NCI-H345 (cell line): ENCODE measurements at regions not wholly inside any gene's neighbourhood (a gene's known extent, or its start where the extent isn't known, plus 50 kb on each side); places are given as distances from the start of the nearest gene placed in this dataset.
"Not testable (repeated sequence)": the region's sequence is repeated elsewhere in the genome, so short reads cannot be mapped to it uniquely, and the experiment has no call there.

ENCODE experiments used
- DNase-seq: peaks from one replicate; lab custom pipeline; 2025; lab: John Stamatoyannopoulos, UW

DNA sequence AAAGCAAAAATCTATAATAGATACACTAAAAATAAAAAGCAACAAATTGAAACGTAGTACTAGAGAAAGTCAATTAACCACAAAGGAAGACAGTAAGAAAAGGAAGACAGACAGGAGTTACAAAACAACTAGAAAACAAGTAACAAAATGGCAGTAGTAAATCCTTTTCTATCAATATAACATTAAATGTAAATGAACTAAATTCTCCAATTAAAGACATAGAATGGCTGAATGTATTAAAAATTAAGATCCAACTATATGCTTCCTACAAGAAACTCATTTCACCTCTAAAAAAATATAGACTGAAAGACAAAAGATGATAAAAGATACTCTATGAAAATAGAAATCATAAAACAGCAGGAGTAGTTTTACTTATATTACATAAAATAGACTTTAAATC lies 79.1 kb downstream of the CTH start:
- DNase-seq: no peak

DNA sequence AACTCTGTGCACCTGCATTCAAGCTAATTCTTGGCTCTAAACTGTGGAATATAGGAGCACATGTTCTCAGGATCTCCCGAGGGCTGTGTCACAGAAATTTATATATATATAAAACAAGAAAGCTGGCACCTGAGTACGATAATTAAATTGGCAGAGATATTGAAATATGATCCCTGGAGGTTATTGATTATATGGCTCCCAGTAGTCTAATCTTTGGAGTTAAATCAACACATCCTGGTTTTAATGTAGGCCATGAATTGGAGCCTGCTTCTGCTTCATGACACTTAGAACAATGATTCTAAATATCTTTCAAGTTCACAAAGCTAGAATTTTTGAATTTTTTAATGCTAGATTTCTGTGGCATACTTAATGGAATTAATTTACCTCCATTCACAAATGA lies 84.3 kb downstream of the CTH start:
- DNase-seq: no peak

DNA sequence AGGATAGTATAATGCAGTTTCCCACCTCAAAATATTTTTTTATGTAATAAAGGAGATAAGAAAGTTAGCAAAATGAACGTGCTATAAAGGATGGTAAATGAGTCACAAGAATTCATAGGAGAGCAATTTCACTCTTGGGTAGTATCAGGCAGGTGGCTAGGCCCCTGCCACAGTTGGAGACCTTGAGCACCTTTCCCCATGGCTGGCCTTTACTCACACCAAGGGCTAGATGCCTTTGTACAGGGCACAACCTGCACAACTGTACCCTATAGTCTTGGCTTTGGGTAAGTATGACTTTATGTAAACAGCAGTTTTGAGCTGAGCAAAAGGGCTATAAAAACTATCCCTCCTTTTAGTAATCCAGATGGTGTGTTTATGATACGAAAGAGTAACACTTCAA lies 85.1 kb downstream of the CTH start:
- DNase-seq: no peak

DNA sequence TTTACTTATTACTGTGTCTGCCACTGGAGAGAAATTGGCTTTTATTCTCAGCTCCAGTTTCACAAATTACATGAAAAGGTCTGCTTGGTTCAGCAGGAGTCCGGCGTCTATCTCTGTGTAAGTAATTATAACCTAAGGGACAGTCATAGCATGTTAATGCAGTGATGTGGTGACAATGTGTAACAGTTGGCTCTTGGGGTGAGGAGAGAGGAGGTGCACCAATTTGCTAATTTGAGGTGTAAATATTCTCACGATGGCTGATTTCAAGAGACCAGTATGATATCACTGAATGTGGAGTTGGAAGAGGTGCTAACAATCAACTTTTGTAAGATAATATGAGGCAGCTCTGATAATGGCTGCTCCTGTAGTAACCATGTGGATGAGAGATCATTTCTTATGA lies 86.1 kb downstream of the CTH start:
- no peak for DNase-seq

DNA sequence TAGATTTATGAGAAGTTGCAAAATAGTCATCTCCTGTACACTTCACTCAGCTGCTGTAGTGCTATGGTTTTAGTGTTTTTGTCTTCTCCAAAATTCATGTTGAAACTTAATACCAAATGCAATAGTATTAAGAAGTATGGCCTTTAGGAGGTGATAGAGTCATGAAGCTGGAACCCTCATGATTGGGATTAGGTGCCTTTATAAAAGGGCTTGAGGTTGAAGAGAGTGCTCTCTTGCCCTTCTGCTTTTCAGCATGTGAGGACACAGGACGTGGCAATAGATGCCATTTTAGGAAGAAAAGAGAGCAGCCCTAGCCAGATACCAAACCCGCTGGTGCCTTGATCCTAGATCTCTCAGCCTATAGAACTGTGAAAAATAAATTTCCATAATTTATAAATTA lies 87.6 kb downstream of the CTH start:
- no peak for DNase-seq

DNA sequence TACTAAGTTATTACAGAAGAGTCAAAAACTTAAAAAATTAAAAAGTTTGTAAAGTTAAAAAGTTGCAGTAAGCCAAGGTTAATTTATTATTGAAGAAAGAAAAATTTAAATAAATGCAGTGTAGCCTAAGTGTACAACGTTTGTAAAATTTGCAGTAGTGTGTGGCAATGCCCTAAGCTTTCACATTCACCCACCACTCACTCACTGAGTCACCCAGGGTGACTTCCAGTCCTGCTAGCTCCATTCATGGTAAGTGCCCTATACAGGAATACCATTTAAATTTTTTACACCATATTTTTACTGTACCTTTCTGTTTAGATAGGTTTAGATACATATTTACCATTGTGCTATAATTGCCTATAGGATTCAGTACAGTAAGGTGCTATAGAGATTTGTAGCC lies 88.6 kb downstream of the CTH start:
- DNase-seq: no peak

DNA sequence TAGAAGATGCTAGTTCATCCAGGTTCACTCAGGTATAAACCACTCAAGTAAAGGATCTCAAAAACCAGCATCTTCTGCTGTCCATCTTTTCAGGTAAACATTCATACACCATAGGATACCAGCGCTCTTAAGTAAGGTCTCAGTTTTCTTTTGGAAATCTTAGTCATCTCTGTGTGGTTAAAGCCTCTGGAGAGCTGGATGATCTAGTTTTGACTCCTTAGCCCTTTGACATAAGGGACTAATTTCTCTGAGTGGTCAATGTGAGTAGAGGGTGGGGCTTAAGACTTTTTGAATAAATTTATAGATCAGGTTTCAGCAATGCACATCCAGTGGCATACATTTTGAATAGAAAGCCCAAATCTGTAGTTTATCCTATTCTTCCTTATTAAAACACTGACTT lies 92.3 kb downstream of the CTH start:
- DNase-seq: no peak

DNA sequence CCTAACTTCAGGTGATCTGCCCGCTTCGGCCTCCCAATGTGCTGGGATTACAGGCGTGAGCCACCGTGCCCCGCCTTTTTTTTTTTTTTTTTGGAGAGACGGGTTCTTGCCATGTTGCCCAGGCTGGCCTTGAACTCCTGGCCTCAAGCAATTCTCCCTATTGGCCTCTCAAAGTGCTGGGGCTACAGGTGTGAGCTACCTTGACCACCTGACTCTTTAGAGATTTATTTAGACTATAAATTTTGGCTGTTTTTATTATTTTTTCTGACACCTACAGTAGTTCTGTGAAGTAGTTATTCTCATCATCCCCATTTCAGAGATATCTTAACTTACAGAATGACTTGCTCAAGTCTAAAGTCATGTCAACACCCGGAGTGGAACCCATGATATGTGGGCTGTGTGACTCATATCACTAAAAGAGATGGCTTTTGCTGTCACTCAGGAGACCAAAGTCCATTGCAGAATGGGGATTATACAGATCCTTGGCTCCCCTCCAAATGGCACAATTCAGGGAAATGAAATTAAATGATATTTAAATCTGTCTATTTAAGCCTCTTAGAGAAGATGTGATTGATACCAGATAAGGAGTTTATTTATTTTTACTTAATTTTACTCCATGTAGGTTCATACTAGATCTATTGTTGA lies 93.2 kb downstream of the CTH start:
- no peak for DNase-seq

DNA sequence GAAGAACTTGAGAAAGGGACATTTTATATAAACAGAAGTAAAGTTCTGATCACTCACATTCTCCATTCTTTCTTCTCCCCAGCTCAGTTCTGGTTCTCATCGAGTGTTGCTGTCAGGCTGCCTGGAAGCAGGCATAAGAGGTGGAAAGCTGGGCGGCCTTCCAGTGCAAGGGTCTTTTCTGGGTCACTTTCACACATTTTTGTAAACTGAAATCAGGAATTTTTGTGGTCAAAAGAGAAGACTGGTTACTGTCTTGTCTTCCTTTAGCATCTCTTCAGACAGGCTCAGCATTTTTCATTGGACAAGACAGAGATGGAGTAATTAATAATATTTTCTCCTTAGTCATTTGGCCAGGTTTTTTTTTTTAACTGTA lies 93.7 kb downstream of the CTH start:
- DNase-seq: no peak

DNA sequence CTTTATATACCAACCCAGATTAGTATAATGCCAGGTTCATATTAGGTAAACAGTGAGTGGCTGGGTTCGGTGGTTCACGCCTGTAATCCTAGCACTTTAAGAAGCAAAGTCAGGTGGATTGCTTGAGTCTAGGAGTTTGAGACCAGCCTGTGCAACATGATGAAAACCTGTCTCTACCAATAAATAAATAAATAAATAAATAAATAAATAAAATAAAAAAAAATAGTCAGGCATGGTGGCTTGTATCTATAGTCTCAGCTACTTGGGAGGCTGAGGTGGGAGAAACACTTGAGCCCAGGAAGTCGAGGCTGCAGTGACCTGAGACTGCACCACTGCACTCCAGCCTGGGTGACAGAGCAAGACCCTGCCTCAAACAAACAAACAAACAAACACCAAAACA lies 96.9 kb downstream of the CTH start:
- DNase-seq: not testable (repeated sequence)

DNA sequence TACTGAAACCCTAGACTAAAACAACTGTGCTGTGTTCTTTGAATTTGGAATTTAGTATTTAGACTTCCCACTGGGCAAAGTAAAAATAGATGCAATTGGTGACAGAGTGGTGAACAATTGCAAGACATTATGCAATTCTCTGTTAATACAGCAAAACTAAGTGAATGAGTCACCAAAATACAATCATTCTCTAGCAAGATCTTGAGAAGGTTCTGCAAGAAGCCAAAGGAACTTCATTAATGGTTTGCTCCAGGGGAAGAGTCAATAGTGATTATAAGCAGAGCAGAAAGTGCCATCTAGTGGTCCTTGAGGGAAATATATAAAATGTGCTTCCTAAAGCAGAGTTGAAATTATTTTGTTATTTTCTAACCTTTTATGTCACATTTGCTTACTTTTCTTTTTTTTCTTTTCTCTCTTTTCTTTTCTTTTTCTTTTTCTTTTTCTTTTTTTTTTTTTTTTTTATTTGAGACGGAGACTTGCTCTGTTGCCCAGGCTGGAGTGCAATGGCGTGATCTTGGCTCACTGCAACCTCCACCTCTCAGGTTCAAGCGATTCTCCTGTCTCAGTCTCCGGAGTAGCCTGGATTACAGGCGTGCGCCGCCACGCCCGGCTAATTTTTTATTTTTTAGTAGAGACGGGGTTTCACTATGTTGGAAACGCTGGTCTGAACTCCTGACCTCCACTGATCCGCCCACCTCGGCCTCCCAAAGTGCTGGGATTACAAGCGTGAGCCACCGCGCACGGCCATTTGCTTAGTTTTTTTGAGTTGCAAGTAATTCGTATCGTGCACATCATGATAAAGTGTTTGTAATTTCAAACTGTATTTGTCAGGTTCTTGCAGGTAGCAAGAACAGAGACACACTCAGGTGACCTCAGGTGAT lies 99.2 kb downstream of the CTH start:
- DNase-seq: peak; percentile 62

DNA sequence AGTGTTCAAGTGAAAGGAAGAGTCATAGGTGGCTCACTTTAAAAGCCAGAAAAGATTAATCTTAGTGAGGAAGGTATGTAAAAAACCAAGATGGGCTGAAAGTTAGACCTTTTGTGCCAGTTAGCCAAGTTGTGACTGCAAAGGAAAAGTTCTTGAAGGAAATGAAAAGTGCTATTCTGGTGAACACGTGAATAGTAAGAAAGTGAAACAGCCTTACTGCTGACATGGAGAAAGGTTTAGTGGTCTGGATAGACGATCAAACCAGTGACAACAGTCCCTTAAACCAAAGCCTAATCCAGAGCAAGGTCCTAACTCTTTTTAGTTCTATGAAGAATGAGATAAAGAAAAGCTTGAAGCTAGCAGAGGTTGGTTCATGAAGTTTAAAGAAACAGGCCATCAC lies 106.4 kb downstream of the CTH start:
- DNase-seq: no peak

DNA sequence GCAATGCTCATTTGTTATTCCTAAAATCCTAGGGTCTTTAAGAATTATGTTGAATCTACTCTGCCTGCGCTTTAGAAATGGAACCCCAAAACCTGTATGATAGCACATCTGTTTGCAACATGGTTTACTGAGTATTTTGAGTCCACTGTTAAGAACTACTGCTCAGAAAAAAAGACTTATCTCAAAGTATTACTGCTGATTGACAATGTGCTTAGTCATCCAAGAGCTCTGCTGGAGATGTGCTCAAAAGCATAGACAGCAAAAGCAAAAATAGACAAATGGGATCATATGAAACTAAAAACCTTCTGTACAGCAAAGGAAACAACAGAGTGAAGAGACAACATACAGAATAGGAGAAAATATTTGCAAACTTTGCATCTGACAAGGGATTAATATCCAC lies 107.0 kb downstream of the CTH start:
- no peak for DNase-seq

DNA sequence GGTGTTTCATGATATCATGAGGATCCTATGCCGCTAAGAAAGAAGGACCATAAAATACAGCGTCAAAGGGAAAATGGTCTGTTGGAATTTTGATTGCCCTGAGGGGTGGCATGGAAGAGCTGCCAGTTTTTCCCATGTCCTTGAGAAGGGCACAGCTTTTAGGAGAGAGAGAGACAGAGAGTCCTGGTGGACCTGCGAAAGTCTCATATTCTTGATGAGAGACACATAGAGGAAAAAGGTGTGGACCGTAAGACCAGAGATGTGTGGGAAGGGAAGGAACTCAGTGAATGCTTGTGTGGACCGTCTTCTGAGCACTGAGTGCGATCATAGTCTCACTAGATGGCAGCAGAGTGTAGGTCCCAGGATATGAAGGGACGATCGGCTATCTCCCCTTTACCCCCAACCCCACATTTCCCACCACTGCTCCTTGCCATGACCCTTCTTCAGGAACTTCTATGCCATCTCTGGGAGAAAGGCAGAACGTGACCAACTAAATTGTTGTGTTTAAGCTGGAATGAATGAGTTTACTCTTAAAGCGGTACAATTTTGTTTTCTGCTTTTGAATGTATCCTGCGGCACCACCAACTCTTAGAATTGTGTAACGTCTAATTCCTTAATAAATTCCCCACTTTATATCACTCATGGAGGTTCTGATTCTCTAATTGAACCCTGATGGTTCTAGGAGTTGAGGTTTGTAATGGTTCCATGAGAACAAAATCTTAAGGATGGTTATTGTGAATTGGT lies 117.7 kb downstream of the CTH start:
- DNase-seq: peak; percentile 35

DNA sequence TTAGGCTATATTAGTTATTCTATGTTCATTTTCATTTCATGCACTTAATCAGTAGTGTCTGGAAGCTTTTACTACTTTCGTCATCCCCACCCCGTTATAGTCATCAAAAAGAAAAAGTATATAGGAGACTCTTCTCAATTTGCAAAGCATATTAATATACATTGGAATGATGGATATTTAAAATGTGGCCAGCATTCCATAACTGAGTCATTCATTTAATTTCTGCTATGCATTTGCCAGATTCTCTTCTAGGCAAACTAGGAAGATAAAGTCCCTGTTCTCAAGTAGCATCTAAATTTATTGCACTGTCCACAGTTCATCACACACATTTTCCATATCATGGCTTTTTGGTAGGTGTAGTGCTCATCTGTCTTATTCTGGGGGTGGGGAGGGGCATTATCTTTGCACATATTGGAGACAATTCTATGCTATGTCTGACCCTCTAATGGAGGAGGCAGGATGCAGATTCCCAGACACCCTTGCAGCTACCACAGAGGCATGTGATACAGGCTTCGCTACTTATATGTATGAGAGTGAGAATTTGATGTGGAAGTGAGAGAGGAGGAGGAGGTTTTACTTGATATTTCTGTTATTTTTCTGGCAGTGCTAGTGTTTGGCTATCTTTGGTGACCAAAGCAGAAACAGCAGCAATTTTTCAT lies 125.8 kb downstream of the CTH start:
- no peak for DNase-seq

DNA sequence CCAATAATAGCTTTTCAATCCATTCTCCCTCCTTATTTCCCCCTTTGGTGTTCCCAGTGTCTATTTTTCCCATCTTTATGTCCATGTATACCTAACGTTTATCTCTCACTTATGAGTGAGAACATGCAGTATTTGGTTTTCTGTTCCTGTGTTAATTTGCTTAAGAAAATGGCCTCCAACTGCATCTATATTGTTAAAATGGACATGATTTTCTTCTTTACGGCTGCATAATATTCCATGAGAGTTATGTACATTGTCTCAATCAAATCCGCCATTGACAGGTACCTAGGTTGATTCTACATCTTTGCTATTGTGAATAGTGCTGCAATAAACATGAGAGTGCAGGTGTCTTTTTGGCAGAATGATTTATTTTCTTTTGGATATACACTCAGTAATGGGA lies 126.7 kb downstream of the CTH start:
- DNase-seq: no peak

DNA sequence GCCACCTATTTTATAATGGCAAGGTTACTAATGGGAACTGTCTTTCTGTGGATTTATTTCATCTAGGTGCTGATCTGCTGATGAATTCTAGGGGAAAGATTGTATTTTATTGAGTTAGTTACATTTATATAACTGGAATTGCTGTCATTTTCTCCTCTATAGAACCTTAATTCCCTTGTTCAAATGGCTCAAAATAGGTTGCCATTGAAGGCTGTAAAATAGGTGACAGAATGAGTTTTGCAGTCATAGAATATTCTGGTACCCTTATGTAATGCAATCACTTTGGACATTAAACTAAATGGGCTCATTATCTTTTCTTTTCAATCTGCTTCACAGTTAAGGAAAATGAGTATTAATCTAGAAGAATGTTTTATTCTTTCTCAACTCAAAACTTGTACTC lies 131.0 kb downstream of the CTH start:
- DNase-seq: no peak

DNA sequence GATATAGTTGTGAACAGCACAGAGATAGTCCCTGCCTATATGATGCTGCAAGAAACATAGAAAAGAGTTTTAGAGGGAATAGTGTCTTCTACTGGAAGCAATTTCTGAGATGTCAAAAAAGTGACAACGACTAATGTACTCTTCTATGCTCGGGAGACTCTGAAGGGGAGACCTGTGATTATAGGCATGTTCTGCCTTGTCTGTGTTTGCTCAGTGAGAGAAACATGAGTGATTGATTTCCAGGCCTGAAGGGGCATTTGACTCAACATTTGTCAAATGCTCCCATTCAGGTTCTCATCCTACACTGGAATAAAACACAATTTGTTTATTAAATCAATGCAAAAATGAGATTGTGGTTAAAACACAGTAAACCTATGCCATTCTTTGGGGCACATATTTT lies 131.8 kb downstream of the CTH start:
- DNase-seq: peak; percentile 30

DNA sequence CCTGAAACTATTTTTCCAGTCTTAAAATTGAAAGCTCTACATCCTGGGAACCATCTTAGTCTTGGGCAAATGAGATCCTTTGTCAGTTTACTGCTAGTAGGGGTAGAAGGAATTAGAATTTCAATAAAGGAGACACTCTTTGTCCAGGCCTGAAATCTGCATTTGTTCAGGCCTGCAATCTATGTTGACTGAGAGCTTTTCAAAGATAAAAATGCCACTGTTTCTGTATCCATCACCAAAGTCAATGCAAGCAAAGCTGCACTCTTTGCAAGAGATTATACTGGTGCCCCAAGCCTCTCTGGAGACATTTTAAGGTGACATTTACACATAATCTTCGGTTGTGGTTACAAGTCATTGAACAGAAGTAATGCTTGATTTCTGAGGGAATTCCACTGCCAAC lies 135.7 kb downstream of the CTH start:
- no peak for DNase-seq

DNA sequence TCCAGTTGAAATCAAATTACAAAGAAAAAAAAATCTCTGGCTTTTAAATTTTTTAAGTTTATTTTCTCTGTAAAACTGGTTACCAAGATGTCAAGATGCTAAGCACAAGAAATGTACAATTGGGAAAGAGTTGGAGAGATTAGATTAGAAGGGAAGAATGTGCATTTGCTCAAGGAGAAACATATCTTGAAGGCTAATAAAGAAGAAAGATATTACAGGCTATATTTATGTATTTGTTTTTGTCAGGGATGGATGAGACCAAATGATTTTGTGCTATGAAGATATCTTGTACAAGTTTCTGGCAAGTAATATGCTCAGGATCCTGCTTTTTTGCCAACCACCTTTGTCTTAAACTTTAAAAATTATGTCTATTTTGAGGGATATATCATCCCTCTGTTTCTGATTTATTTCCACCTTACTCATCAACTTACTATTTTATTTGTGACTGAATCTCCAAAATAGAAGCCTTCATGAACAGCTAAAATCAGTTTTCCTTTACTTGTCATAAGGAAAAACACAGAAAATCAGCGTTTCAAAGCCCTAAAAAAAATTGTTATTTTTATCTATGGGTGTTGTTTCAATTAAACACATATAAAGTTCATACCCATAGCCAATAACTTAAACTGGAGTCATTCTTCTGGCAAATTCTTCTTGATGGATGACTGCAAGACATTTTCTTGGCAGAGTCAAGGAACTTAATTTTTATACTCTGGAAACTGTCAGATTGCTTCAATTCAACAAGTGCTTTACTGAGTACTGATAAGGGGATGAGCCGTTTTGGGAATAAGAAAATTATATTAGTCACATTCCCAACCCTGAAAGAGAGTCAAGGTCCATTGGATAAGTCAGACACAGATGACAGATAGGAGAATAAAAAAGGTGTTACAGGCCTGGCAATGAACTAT lies 141.8 kb downstream of the CTH start:
- DNase-seq: no peak

DNA sequence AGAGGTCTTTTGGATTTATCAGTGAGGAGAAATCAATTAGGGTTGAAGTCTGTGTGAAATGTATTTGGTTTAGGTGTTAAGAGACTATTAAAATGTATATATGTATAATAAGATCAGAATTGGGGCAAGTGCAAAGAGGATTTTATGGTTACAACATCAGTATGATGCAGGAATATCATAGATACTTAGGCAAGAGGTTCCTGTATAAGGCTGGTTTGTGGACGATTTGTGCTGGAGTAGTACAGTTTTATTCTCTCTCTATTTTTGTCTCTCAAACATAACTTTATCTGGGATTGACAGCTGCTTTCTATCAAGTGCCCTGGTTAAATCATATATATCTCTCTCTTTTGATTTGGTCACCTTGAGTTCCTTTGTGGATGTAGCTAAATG lies 142.5 kb downstream of the CTH start:
- no peak for DNase-seq

DNA sequence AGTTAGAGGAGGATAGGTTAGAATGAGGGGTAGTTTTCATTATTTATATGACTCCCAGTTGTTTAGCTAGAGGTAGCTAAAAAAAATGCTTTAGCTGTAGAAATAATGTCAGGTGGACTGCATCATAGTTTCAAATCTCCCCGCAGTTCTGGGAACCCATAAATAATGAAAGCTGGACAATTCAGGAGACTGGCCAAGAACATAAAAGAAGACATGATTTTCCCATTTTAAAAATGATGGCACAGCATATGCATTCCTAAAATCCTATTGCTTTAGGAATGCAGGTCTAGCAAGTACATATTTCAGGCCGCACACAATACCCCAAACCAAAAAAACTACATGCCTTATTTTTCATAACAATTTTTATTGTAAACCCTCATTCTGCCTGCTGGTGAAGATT lies 143.3 kb downstream of the CTH start:
- DNase-seq: no peak
